Nephron progenitor cell (in vitro differentiated cells): ENCODE measurements at regions not wholly inside any gene's neighbourhood (a gene's known extent, or its start where the extent isn't known, plus 50 kb on each side); places are given as distances from the start of the nearest gene placed in this dataset.

ENCODE experiments used
- DNase-seq: peaks from one replicate; pipeline ENCODE4 v3.0.0; 2021
- H3K27ac Mint-ChIP-seq: 2 replicates; pipeline ENCODE4 v1.8.0; 2021; ENCODE audit warnings: mild to moderate bottlenecking, moderate library complexity, mixed read lengths
- H3K27me3 Mint-ChIP-seq: 2 replicates; pipeline ENCODE4 v1.8.0; 2021; ENCODE audit warnings: mild to moderate bottlenecking, low read depth, mixed read lengths; ENCODE audit not compliant: poor library complexity
- H3K36me3 Mint-ChIP-seq: 2 replicates; pipeline ENCODE4 v1.8.0; 2021; ENCODE audit warnings: low read depth, mixed read lengths
- H3K4me1 Mint-ChIP-seq: 2 replicates; pipeline ENCODE4 v1.8.0; 2021; ENCODE audit warnings: mixed read lengths
- H3K4me3 Mint-ChIP-seq: 2 replicates; pipeline ENCODE4 v1.8.0; 2021; ENCODE audit warnings: mild to moderate bottlenecking, moderate library complexity, mixed read lengths
- H3K9me3 Mint-ChIP-seq: 2 replicates; pipeline ENCODE4 v1.8.0; 2021; ENCODE audit warnings: mild to moderate bottlenecking, moderate library complexity, mixed read lengths
- CTCF ChIP-seq: fragments of 200-600 bp; sonication (generic); IDR thresholded peaks from 2 replicates; pipeline ENCODE4 v1.5.0; 2021; ENCODE audit warnings: antibody characterized with exemption

- Mint-ChIP-seq H3K27ac (no peak overlapping the region), H3K27me3 (no peaks in the 10 kb centered on the region), H3K36me3 (peaks cover 7% of the 10 kb centered on the region), H3K4me1 (peaks cover 5% of the 10 kb centered on the region), H3K4me3 (no peak overlapping the region), H3K9me3 (peaks cover 14% of the 10 kb centered on the region)
- no peak for DNase-seq
- TF ChIP-seq CTCF: no peak
Measured at GRCh38 chr18:56038171-56039030, 450.4 kb upstream of the TCF4 start.

- Mint-ChIP-seq H3K36me3 (peaks cover 7% of the 10 kb centered on the region), H3K27me3 (no peaks in the 10 kb centered on the region), H3K4me1 (peaks cover 5% of the 10 kb centered on the region), H3K9me3 (peaks cover 25% of the 10 kb centered on the region), H3K4me3 (no peak overlapping the region), H3K27ac (no peak overlapping the region)
- DNase-seq: no peak
- TF ChIP-seq CTCF: no peak
Measured at GRCh38 chr18:56036741-56037140, 448.7 kb upstream of the TCF4 start.

GRCh38 chr18:56035546-56035945 lies 447.6 kb upstream of the TCF4 start:
- Mint-ChIP-seq H3K4me3 (no peak overlapping the region), H3K4me1 (peaks cover 5% of the 10 kb centered on the region), H3K9me3 (peaks cover 25% of the 10 kb centered on the region), H3K36me3 (peaks cover 7% of the 10 kb centered on the region), H3K27me3 (no peaks in the 10 kb centered on the region), H3K27ac (no peak overlapping the region)
- no peak for TF ChIP-seq CTCF
- no peak for DNase-seq

GRCh38 chr18:56034949-56035348 lies 447.0 kb upstream of the TCF4 start:
- no peak overlapping the region for H3K27ac Mint-ChIP-seq
- TF ChIP-seq CTCF: no peak
- H3K9me3 Mint-ChIP-seq: peaks cover 25% of the 10 kb centered on the region
- DNase-seq: no peak
- H3K27me3 Mint-ChIP-seq: no peaks in the 10 kb centered on the region
- peaks cover 6% of the 10 kb centered on the region for H3K4me1 Mint-ChIP-seq
- H3K4me3 Mint-ChIP-seq: no peak overlapping the region
- peaks cover 7% of the 10 kb centered on the region for H3K36me3 Mint-ChIP-seq

- no peak overlapping the region for H3K4me3 Mint-ChIP-seq
- H3K9me3 Mint-ChIP-seq: peaks cover 22% of the 10 kb centered on the region
- no peak for TF ChIP-seq CTCF
- DNase-seq: no peak
- peaks cover 11% of the 10 kb centered on the region for H3K36me3 Mint-ChIP-seq
- H3K4me1 Mint-ChIP-seq: peaks cover 6% of the 10 kb centered on the region
- no peaks in the 10 kb centered on the region for H3K27me3 Mint-ChIP-seq
- no peak overlapping the region for H3K27ac Mint-ChIP-seq
Measured at GRCh38 chr18:56030060-56030459, 442.1 kb upstream of the TCF4 start.

- TF ChIP-seq CTCF: no peak
- Mint-ChIP-seq H3K4me1 (peaks cover 6% of the 10 kb centered on the region), H3K27ac (no peak overlapping the region), H3K4me3 (no peak overlapping the region), H3K9me3 (peaks cover 12% of the 10 kb centered on the region), H3K27me3 (no peaks in the 10 kb centered on the region), H3K36me3 (peaks cover 5% of the 10 kb centered on the region)
- DNase-seq: no peak
Measured at GRCh38 chr18:56028514-56028913, 440.5 kb upstream of the TCF4 start.
